ENCODE measurements at regions not wholly inside any gene's neighbourhood (a gene's known extent, or its start where the extent isn't known, plus 50 kb on each side); places are given as distances from the start of the nearest gene placed in this dataset.

DNA sequence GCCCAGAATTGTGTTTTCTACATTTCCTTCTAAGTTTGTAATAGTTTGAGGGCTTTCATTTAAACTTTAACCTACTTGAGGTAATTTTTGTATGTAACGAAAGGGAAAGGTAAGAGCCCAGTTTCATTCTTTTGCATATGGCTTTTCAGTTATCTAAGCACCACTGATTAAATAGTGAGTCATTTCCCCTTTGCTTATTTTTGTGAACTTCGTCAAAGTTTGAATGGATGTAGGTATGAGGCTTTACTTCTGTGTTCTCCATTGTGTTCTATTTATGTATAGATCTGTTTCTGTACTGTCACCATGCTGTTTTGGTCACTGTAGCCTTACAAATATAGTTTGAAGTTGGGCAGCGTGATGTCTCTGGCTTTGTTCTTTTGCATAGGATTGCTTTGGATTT, 944.8 kb upstream of the CNTNAP5 start:
- no peak overlapping the region for H3K4me3 ChIP-seq (replicated peaks; ENCODE audit: insufficient read depth, low read length)
- H3K27me3 ChIP-seq (ENCODE audit: insufficient read depth, poor library complexity, severe bottlenecking), result no peaks in the 10 kb centered on the region
- no peak for DNase-seq (ENCODE audit: low read depth in 1 of 2, low spot score in 1 of 2)
- H3K27ac ChIP-seq (replicated peaks), result no peak overlapping the region
- TF ChIP-seq, protein P1, sequence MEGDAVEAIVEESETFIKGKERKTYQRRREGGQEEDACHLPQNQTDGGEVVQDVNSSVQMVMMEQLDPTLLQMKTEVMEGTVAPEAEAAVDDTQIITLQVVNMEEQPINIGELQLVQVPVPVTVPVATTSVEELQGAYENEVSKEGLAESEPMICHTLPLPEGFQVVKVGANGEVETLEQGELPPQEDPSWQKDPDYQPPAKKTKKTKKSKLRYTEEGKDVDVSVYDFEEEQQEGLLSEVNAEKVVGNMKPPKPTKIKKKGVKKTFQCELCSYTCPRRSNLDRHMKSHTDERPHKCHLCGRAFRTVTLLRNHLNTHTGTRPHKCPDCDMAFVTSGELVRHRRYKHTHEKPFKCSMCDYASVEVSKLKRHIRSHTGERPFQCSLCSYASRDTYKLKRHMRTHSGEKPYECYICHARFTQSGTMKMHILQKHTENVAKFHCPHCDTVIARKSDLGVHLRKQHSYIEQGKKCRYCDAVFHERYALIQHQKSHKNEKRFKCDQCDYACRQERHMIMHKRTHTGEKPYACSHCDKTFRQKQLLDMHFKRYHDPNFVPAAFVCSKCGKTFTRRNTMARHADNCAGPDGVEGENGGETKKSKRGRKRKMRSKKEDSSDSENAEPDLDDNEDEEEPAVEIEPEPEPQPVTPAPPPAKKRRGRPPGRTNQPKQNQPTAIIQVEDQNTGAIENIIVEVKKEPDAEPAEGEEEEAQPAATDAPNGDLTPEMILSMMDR (IDR thresholded peaks at IDR 0.05; ENCODE audit: insufficient read depth, low read length), result no peak
- no peak for TF ChIP-seq SPI1 (IDR thresholded peaks at IDR 0.05; ENCODE audit: borderline replicate concordance, low read depth)
- no peak for TF ChIP-seq REST (IDR thresholded peaks at IDR 0.05; ENCODE audit: insufficient replicate concordance, low read depth)
- no peak for TF ChIP-seq GABPA (IDR thresholded peaks at IDR 0.05; ENCODE audit: low read depth)
- no peak for TF ChIP-seq POLR2AphosphoS5 (IDR thresholded peaks at IDR 0.05; ENCODE audit: low read depth)

DNA sequence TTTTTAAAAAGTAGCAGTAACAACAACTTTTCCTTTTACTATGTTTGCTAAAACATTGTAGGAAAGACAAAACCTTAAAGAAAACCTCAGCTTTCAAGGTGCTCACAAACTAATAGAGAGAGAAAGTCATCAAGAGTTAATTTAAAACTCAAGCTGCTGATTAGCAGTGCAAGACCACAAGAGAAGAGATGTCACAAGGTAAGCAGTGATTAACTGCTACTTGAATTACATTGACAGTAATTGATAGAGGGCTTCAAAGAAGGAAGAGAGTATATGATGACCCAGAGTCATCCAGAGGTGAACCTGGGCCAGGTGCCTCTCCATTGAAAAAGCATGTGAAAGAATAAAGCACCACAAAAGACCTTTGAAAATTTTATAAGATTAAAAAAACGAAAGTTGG, 939.6 kb upstream of the CNTNAP5 start:
- no peak for DNase-seq (ENCODE audit: low read depth in 1 of 2, low spot score in 1 of 2)
- Histone ChIP-seq H3K27ac (replicated peaks) (no peak overlapping the region), H3K4me3 (replicated peaks; ENCODE audit: insufficient read depth, low read length) (no peak overlapping the region), H3K27me3 (ENCODE audit: insufficient read depth, poor library complexity, severe bottlenecking) (no peaks in the 10 kb centered on the region)
- TF ChIP-seq POLR2AphosphoS5 (IDR thresholded peaks at IDR 0.05; ENCODE audit: low read depth) (no peak), GABPA (IDR thresholded peaks at IDR 0.05; ENCODE audit: low read depth) (no peak), SPI1 (IDR thresholded peaks at IDR 0.05; ENCODE audit: borderline replicate concordance, low read depth) (no peak), REST (IDR thresholded peaks at IDR 0.05; ENCODE audit: insufficient replicate concordance, low read depth) (no peak)
- TF ChIP-seq, protein P1 (IDR thresholded peaks at IDR 0.05; ENCODE audit: insufficient read depth, low read length), result no peak

DNA sequence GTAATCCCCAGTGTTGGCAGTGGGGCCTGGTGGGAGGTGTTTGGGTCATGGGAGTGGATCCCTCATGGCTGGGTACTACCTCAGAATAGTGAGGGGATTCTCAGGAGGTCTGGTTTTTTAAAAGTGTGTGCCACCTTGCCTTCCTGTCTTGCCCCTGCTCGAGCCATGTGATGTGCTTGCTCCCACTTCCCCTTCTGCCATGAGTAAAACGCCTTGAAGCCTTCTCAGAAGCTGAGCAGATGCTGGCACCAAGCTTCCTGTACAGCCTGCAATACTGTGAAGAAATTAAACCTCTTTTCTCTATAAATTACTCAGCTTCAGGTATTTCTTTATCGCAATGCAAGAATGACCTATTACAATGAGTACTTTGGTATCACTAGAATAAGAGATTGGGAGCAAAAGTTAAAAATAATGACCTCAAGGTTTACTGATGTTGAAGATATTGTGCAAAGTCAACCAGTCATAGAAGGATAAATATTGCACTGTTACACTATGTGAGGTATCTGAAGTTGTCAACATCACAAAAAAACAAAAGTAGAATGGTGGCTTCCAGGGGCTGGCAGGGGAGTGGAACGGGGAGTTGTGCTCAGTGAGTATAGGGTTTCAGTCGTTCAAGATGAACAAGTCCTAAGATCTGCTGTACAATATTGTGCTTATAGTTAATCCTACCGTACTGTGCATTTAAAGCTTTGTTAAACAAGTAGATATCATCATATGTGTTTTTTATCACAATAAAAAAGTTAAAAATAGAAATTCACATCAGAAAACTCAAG, 938.3 kb upstream of the CNTNAP5 start:
- Histone ChIP-seq H3K27me3 (ENCODE audit: insufficient read depth, poor library complexity, severe bottlenecking) (no peaks in the 10 kb centered on the region), H3K4me3 (replicated peaks; ENCODE audit: insufficient read depth, low read length) (no peak overlapping the region), H3K27ac (replicated peaks) (no peak overlapping the region)
- TF ChIP-seq SPI1 (IDR thresholded peaks at IDR 0.05; ENCODE audit: borderline replicate concordance, low read depth), result peak; percentile 92
- no peak for TF ChIP-seq REST (IDR thresholded peaks at IDR 0.05; ENCODE audit: insufficient replicate concordance, low read depth)
- DNase-seq (ENCODE audit: low read depth in 1 of 2, low spot score in 1 of 2), result peak in 1 of 2 experiments; percentile 72

All from HL-60 (cell line).